ENCODE measurements at regions not wholly inside any gene's neighbourhood (a gene's known extent, or its start where the extent isn't known, plus 50 kb on each side); places are given as distances from the start of the nearest gene placed in this dataset.

DNA sequence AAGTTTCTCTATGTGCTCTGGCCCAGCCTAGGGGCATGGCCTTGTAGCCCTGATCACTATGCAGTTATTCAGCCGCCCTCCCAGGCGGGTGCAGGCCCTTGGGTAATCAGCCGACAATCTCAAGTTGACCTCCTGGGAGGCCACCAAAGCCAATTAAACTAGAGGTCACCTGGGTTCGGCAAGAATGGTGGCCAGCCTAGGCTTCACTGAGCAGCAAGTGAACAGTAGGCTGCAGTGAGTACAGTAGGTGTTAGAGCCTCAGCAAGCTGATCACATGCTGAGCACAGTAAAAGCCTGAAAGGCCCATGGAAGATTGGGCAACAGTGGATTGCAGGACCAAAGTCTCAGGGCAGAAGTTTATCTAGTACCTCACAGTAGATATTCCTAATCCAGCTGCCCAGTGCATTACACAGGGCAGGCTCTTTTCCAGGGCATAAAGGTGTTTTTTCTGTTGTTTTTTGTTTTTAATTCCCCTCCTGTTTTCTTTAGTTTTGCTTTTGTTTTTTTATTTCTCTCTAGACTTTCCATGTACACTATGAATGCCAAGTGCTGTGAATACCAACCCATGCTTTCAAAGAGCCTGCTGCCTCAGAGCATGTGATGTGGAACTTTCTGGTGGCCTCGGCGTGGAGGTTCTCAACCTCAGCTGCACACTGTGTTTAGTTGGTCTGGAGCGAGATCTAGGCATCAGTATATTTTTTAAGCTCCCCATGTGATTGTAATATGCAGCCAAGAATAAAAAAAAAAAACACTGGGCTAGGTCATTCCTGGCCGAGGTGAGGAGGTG lies 55.9 kb upstream of the ATL2 start:
- TF ChIP-seq EP300 (IDR thresholded peaks at IDR 0.05) (no peak), CTCF (IDR thresholded peaks at IDR 0.05) (no peak), POLR2A (IDR thresholded peaks at IDR 0.05) (no peak)

Measured in suprapubic skin (tissue), 3 donors.